Astrocyte (in vitro differentiated cells and primary cell): ENCODE measurements at regions not wholly inside any gene's neighbourhood (a gene's known extent, or its start where the extent isn't known, plus 50 kb on each side); places are given as distances from the start of the nearest gene placed in this dataset.

Experiments
- EZH2 ChIP-seq: IDR thresholded peaks from 2 replicates; pipeline ENCODE4 v1.6.1; 2012; ENCODE audit warnings: mild to moderate bottlenecking, low read length, inconsistent platforms; ENCODE audit not compliant: insufficient read depth
- TF ChIP-seq, protein P1 (sequence below): IDR thresholded peaks from 2 replicates; pipeline ENCODE4 v1.5.1; 2011; ENCODE audit warnings: low read depth, mild to moderate bottlenecking, inconsistent platforms, low read length, moderate library complexity; ENCODE audit not compliant: insufficient read depth

GRCh38 chr15:52980446-52980845 is 190.3 kb upstream of the ONECUT1 start:
- TF ChIP-seq, protein P1, sequence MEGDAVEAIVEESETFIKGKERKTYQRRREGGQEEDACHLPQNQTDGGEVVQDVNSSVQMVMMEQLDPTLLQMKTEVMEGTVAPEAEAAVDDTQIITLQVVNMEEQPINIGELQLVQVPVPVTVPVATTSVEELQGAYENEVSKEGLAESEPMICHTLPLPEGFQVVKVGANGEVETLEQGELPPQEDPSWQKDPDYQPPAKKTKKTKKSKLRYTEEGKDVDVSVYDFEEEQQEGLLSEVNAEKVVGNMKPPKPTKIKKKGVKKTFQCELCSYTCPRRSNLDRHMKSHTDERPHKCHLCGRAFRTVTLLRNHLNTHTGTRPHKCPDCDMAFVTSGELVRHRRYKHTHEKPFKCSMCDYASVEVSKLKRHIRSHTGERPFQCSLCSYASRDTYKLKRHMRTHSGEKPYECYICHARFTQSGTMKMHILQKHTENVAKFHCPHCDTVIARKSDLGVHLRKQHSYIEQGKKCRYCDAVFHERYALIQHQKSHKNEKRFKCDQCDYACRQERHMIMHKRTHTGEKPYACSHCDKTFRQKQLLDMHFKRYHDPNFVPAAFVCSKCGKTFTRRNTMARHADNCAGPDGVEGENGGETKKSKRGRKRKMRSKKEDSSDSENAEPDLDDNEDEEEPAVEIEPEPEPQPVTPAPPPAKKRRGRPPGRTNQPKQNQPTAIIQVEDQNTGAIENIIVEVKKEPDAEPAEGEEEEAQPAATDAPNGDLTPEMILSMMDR: no peak
- no peak for TF ChIP-seq EZH2
